SU-DHL-6 (cell line): ENCODE measurements at regions not wholly inside any gene's neighbourhood (a gene's known extent, or its start where the extent isn't known, plus 50 kb on each side); places are given as distances from the start of the nearest gene placed in this dataset.

ENCODE experiments used
- H2AFZ ChIP-seq: fragments of 200-600 bp; sonication (generic); 2 replicates; pipeline ENCODE4 v1.6.1; 2014; ENCODE audit warnings: low read depth, mild to moderate bottlenecking, moderate library complexity, mixed read lengths, antibody characterized with exemption, low read length; ENCODE audit not compliant: severe bottlenecking
- H3F3A ChIP-seq: fragments of 200-600 bp; shearing (Covaris generic); 2 replicates; pipeline ENCODE4 v1.6.0; 2016; ENCODE audit warnings: antibody characterized with exemption, mild to moderate bottlenecking; ENCODE audit not compliant: insufficient read depth
- H3K27ac ChIP-seq: fragments of 200-600 bp; sonication (generic); 2 replicates; pipeline ENCODE4 v1.5.1; 2016; ENCODE audit warnings: low read depth, mild to moderate bottlenecking, low read length, moderate library complexity, mixed read lengths
- H3K27me3 ChIP-seq: fragments of 200-600 bp; sonication (generic), shearing (Covaris generic); 2 replicates; pipeline ENCODE4 v1.6.0; 2014; ENCODE audit warnings: mild to moderate bottlenecking, low read length
- H3K36me3 ChIP-seq: fragments of 200-600 bp; sonication (generic); 2 replicates; pipeline ENCODE4 v1.6.1; 2014; ENCODE audit warnings: mild to moderate bottlenecking, low read length, mixed read lengths
- H3K4me2 ChIP-seq: fragments of 300-600, 200-600 bp; shearing (Covaris generic), sonication (generic); 2 replicates; pipeline ENCODE4 v1.6.0; 2014; ENCODE audit warnings: low read length, low read depth, mild to moderate bottlenecking; ENCODE audit not compliant: poor library complexity, severe bottlenecking
- H3K4me3 ChIP-seq: fragments of 200-600 bp; sonication (generic); 2 replicates; pipeline ENCODE4 v1.5.1; 2014; ENCODE audit warnings: antibody characterized with exemption, low read length, mild to moderate bottlenecking, mixed read lengths; ENCODE audit not compliant: insufficient read depth, poor library complexity, severe bottlenecking
- H3K79me2 ChIP-seq: fragments of 200-600 bp; sonication (generic); 2 replicates; pipeline ENCODE4 v1.6.1; 2014; ENCODE audit warnings: mild to moderate bottlenecking, low read length, moderate library complexity; ENCODE audit not compliant: insufficient read depth
- H3K9ac ChIP-seq: fragments of 200-600 bp; sonication (generic); 2 replicates; pipeline ENCODE4 v1.7.0; 2014; ENCODE audit warnings: mild to moderate bottlenecking, low read length
- H3K9me2 ChIP-seq: fragments of 200-600 bp; sonication (generic); replicated peaks from 2 replicates; pipeline ENCODE4 v1.6.1; 2014; ENCODE audit warnings: low read length; ENCODE audit not compliant: insufficient read depth
- H3K9me3 ChIP-seq: fragments of 200-600 bp; sonication (generic); 2 replicates; pipeline ENCODE4 v1.6.1; 2014; ENCODE audit warnings: low read length, mixed read lengths; ENCODE audit not compliant: insufficient read depth
- H4K20me1 ChIP-seq: fragments of 200-600 bp; sonication (generic); 2 replicates; pipeline ENCODE4 v1.6.1; 2014; ENCODE audit warnings: low read depth, mild to moderate bottlenecking, antibody characterized with exemption, low read length, moderate library complexity, mixed read lengths
- EZH2phosphoT487 ChIP-seq: fragments of 200-600 bp; sonication (generic), shearing (Covaris generic); conservative IDR thresholded peaks from 2 replicates; pipeline ENCODE4 v1.6.1; 2018; ENCODE audit warnings: mild to moderate bottlenecking, antibody characterized with exemption, low read length, moderate library complexity, mixed read lengths
- TF ChIP-seq, protein P1 (sequence below): fragments of 200-600 bp; sonication (generic); IDR thresholded peaks from one replicate; pipeline ENCODE4 v1.5.1; 2017; ENCODE audit warnings: antibody characterized with exemption, mild to moderate bottlenecking, low read length, moderate library complexity; ENCODE audit not compliant: insufficient read depth, poor library complexity, severe bottlenecking

DNA sequence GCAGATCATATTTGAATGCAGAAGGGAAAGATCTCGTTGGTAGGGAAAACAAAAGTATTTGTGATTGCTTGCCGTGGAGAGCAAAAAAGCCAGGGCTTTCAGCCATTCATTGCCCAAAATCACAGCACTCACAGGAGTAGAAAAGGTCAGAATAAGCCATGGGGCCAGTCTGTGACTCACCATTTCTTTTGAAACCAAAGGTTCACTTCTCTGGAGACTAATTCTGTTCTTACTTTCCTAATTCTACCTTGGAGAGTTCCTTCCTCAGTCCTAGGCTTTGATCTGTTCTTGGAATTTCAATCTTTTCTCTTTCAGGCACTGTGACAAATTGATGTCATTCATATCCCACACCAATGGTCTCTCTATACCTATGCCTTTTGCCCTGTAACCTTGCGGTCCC lies 54.1 kb upstream of the FAM180A start:
- H3K36me3 ChIP-seq, result no peaks in the 10 kb centered on the region
- H3F3A ChIP-seq, result no peaks in the 10 kb centered on the region
- no peaks in the 10 kb centered on the region for H4K20me1 ChIP-seq
- H3K9ac ChIP-seq, result no peak overlapping the region
- no peak overlapping the region for H3K4me3 ChIP-seq
- no peak overlapping the region for H2AFZ ChIP-seq
- H3K4me2 ChIP-seq, result no peak overlapping the region
- no peaks in the 10 kb centered on the region for H3K9me3 ChIP-seq
- TF ChIP-seq EZH2phosphoT487, result no peak
- TF ChIP-seq, protein P1, sequence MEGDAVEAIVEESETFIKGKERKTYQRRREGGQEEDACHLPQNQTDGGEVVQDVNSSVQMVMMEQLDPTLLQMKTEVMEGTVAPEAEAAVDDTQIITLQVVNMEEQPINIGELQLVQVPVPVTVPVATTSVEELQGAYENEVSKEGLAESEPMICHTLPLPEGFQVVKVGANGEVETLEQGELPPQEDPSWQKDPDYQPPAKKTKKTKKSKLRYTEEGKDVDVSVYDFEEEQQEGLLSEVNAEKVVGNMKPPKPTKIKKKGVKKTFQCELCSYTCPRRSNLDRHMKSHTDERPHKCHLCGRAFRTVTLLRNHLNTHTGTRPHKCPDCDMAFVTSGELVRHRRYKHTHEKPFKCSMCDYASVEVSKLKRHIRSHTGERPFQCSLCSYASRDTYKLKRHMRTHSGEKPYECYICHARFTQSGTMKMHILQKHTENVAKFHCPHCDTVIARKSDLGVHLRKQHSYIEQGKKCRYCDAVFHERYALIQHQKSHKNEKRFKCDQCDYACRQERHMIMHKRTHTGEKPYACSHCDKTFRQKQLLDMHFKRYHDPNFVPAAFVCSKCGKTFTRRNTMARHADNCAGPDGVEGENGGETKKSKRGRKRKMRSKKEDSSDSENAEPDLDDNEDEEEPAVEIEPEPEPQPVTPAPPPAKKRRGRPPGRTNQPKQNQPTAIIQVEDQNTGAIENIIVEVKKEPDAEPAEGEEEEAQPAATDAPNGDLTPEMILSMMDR, result no peak
- H3K27me3 ChIP-seq, result no peaks in the 10 kb centered on the region
- H3K27ac ChIP-seq, result no peak overlapping the region
- H3K79me2 ChIP-seq, result no peaks in the 10 kb centered on the region
- no peaks in the 10 kb centered on the region for H3K9me2 ChIP-seq

DNA sequence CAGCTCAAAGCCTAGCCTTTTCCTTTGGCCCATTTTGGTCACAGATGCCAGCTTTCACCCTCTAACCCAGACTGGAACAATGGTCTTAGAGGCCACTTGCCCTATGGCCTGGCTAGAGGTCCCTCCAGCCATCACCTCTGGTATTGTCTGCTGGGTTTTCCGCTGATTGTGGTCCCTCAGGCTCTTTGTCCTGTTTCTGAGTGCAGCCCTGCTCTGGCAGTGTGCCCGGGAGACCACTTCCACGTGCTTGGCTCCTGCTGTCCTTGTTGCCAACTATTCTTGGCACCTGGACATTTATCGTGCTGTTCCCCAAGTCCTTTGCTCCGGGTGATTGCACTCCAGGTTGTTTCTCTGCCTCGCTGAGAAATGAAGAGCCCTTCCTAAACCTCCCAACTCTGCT lies 53.3 kb upstream of the FAM180A start:
- TF ChIP-seq, protein P1, result no peak
- TF ChIP-seq EZH2phosphoT487, result no peak
- no peaks in the 10 kb centered on the region for H3K9me2 ChIP-seq
- H3K9ac ChIP-seq, result no peak overlapping the region
- no peaks in the 10 kb centered on the region for H4K20me1 ChIP-seq
- no peak overlapping the region for H3K27ac ChIP-seq
- no peak overlapping the region for H2AFZ ChIP-seq
- H3F3A ChIP-seq, result no peaks in the 10 kb centered on the region
- no peaks in the 10 kb centered on the region for H3K27me3 ChIP-seq
- H3K36me3 ChIP-seq, result no peaks in the 10 kb centered on the region
- H3K4me2 ChIP-seq, result no peak overlapping the region
- no peaks in the 10 kb centered on the region for H3K79me2 ChIP-seq
- H3K9me3 ChIP-seq, result no peaks in the 10 kb centered on the region
- H3K4me3 ChIP-seq, result no peak overlapping the region

DNA sequence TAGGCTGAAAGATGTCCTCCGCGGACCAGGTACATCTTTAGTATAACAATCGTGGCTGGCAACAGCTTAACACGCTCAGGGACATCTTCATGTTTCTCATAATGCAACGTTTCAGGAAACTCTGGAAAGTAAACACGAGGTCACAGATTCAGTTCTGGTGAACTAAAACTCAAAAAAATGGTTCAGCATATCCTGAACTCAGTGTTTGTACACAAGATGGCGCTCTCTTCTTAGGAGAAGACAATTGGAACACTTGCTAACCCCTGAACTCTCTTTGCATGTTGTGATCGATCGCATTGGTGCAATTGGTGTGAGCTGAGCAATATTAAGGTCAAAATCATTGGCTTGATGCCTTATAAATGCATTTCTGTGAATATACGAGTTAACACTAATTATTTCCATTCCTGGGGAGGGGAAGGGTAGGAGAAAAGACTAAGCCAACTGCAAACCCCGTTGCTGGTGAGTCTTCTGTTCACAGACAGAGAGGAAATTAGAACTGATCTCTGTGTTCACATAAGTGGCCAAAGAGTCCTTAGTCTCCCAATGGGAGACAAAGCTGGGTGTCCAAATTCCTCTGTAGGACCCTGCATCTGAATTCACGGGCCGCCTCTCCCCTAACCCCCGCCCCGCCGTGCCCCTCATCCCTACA lies 52.6 kb upstream of the FAM180A start:
- no peak overlapping the region for H3K27ac ChIP-seq
- H3K9me2 ChIP-seq, result no peaks in the 10 kb centered on the region
- H4K20me1 ChIP-seq, result no peaks in the 10 kb centered on the region
- no peaks in the 10 kb centered on the region for H3K36me3 ChIP-seq
- no peak overlapping the region for H3K9ac ChIP-seq
- H2AFZ ChIP-seq, result no peak overlapping the region
- TF ChIP-seq, protein P1, result peak; percentile 45
- TF ChIP-seq EZH2phosphoT487, result no peak
- no peaks in the 10 kb centered on the region for H3K79me2 ChIP-seq
- no peak overlapping the region for H3K4me3 ChIP-seq
- H3K9me3 ChIP-seq, result no peaks in the 10 kb centered on the region
- H3K4me2 ChIP-seq, result no peak overlapping the region
- no peaks in the 10 kb centered on the region for H3F3A ChIP-seq
- no peaks in the 10 kb centered on the region for H3K27me3 ChIP-seq
